Nephron progenitor cell (in vitro differentiated cells): ENCODE measurements at regions not wholly inside any gene's neighbourhood (a gene's known extent, or its start where the extent isn't known, plus 50 kb on each side); places are given as distances from the start of the nearest gene placed in this dataset.
"Not testable (repeated sequence)": the region's sequence is repeated elsewhere in the genome, so short reads cannot be mapped to it uniquely, and the experiment has no call there.

Experiments
- DNase-seq: peaks from one replicate; pipeline ENCODE4 v3.0.0; 2021
- H3K27ac Mint-ChIP-seq: 2 replicates; pipeline ENCODE4 v1.8.0; 2021; ENCODE audit warnings: mild to moderate bottlenecking, moderate library complexity, mixed read lengths
- H3K27me3 Mint-ChIP-seq: 2 replicates; pipeline ENCODE4 v1.8.0; 2021; ENCODE audit warnings: mild to moderate bottlenecking, low read depth, mixed read lengths; ENCODE audit not compliant: poor library complexity
- H3K36me3 Mint-ChIP-seq: 2 replicates; pipeline ENCODE4 v1.8.0; 2021; ENCODE audit warnings: low read depth, mixed read lengths
- H3K4me1 Mint-ChIP-seq: 2 replicates; pipeline ENCODE4 v1.8.0; 2021; ENCODE audit warnings: mixed read lengths
- H3K4me3 Mint-ChIP-seq: 2 replicates; pipeline ENCODE4 v1.8.0; 2021; ENCODE audit warnings: mild to moderate bottlenecking, moderate library complexity, mixed read lengths
- H3K9me3 Mint-ChIP-seq: 2 replicates; pipeline ENCODE4 v1.8.0; 2021; ENCODE audit warnings: mild to moderate bottlenecking, moderate library complexity, mixed read lengths
- TF ChIP-seq, protein P1 (sequence below): fragments of 200-600 bp; sonication (generic); IDR thresholded peaks from 2 replicates; pipeline ENCODE4 v1.5.0; 2021; ENCODE audit warnings: antibody characterized with exemption

DNA sequence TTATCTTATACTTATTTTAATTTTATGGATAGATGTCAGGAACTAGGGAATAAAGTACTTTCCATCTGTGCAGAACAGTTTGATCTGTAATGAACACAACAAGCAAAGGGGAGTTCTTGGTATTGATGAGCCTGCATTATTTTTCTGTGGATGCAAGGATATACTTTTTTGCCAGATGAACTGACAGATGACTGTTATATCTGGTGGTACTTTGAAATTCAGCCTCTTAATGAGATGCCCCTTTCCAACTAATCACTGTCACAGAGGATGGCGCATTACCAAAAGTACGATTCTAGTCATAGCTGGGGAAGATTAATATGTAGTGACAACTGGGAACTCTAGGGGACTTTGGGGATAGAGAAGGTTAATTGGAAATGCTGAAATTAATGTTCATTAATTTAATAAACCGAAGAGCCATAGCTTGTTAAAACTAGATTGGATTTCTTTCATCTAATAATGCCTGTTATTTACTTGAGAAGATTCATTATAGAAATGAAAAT, 603.4 kb upstream of the CNTN5 start:
- TF ChIP-seq, protein P1, sequence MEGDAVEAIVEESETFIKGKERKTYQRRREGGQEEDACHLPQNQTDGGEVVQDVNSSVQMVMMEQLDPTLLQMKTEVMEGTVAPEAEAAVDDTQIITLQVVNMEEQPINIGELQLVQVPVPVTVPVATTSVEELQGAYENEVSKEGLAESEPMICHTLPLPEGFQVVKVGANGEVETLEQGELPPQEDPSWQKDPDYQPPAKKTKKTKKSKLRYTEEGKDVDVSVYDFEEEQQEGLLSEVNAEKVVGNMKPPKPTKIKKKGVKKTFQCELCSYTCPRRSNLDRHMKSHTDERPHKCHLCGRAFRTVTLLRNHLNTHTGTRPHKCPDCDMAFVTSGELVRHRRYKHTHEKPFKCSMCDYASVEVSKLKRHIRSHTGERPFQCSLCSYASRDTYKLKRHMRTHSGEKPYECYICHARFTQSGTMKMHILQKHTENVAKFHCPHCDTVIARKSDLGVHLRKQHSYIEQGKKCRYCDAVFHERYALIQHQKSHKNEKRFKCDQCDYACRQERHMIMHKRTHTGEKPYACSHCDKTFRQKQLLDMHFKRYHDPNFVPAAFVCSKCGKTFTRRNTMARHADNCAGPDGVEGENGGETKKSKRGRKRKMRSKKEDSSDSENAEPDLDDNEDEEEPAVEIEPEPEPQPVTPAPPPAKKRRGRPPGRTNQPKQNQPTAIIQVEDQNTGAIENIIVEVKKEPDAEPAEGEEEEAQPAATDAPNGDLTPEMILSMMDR: no peak
- Mint-ChIP-seq H3K27me3 (peaks cover 4% of the 10 kb centered on the region), H3K9me3 (peaks cover 6% of the 10 kb centered on the region), H3K4me1 (no peaks in the 10 kb centered on the region), H3K4me3 (no peak overlapping the region), H3K27ac (no peak overlapping the region), H3K36me3 (no peaks in the 10 kb centered on the region)
- DNase-seq: no peak

DNA sequence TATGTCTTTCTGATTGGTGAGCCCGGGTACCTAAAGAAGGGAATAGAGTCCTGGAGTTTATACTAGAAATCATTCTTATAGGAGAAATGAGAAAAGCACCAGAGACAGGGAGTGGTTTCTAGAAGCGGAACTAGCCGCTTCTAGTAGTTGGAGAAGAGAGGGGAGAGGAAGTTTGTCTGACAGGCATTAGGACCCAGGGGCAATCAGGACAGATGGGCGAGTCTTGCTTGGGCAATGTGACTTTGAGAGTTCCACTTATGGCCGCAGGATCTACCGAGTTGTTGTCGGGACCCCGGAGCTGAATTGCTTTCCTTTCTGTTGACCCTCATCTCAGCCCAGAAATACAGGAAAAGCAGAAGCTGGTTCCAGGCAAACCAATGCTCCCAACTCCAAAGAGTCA, 596.8 kb upstream of the CNTN5 start:
- no peaks in the 10 kb centered on the region for H3K4me1 Mint-ChIP-seq
- H3K36me3 Mint-ChIP-seq: no peaks in the 10 kb centered on the region
- no peak for DNase-seq
- peaks cover 34% of the 10 kb centered on the region for H3K9me3 Mint-ChIP-seq
- H3K27me3 Mint-ChIP-seq: peaks cover 4% of the 10 kb centered on the region
- no peak overlapping the region for H3K27ac Mint-ChIP-seq
- TF ChIP-seq, protein P1: no peak
- H3K4me3 Mint-ChIP-seq: no peak overlapping the region

DNA sequence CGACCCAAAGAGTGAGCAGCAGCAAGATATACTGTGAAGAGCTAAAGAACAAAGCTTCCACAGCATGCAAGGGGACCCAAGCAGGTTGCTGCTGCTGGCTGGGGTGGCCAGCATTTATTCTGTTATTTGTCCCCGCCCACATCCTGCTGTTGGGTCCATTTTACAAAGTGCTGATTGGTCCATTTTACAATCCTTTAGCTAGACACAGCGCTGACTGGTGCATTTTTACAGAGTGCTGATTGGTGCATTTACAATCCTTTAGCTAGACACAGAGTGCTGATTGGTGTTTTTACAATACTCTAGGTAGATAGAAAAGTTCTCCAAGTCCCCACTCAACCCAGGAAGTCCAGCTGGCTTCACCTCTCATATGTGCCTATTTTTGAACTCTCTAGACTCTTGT, 596.0 kb upstream of the CNTN5 start:
- H3K4me1 Mint-ChIP-seq, H3K36me3 Mint-ChIP-seq, DNase-seq, H3K4me3 Mint-ChIP-seq, H3K27ac Mint-ChIP-seq, H3K27me3 Mint-ChIP-seq: not testable (repeated sequence)
- H3K9me3 Mint-ChIP-seq: peaks cover 35% of the 10 kb centered on the region

DNA sequence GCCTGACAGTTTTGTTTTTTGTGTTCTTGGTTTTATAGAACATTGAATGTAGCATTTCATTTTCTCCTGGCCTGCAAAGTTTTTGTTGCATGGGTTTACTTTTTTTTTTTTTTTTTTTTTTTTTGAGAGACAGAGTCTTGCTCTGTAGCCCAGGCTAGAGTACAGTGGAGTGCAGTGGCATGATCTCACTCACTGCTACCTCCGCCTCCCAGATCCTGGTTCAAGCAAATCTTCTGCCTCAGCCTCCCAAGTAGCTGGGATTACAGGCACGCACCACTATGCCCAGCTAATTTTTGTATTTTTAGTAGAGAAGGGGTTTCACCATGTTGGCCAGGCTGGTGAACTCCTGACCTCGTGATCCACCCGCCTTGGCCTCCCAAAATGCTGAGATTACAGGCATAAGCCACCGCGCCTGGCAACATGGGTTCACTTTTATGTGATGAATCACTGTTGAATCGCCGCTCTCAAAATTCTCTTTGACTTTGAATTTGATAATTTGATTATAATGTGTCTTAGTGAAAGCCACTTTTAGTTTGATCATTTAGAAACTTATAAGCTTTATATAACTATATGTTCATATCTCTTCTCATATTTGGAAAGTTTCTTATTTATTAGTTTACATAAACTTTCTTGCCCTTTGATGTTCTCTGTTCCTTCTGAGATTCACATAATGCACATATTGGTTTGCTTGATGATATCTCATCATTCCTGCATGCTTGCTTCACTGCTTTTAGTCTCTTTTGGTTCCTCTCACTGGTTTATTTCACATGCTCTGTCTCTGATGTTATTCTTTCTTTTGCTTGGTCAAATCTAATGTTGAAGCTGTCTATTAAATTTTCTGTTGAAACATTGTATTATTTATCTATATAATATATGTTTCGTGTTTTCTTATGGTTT, 589.0 kb upstream of the CNTN5 start:
- TF ChIP-seq, protein P1: no peak
- Mint-ChIP-seq H3K27me3 (no peaks in the 10 kb centered on the region), H3K9me3 (peaks cover 33% of the 10 kb centered on the region), H3K4me1 (no peaks in the 10 kb centered on the region), H3K4me3 (no peak overlapping the region), H3K36me3 (no peaks in the 10 kb centered on the region), H3K27ac (no peak overlapping the region)
- DNase-seq: no peak

DNA sequence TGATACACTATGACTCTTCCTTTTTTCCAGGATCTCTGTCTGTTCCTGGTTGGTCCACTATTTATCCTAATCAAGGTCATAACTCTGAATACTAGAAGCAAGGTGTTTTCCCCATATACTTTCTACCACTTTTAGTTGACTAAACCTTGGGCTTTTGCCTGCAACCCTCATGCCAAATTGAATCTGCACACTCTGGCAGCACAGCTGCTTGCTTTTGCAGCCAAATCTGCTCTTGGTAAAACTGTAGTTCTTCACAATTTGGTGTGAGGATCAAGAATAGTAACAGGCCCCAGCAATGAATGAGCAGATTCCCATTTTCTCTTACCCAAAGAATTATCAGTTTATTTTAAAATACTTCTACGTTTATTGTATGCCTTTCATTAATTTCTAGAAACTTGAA, 586.5 kb upstream of the CNTN5 start:
- no peak overlapping the region for H3K27ac Mint-ChIP-seq
- peaks cover 15% of the 10 kb centered on the region for H3K9me3 Mint-ChIP-seq
- no peak for DNase-seq
- H3K36me3 Mint-ChIP-seq: no peaks in the 10 kb centered on the region
- TF ChIP-seq, protein P1: no peak
- no peaks in the 10 kb centered on the region for H3K27me3 Mint-ChIP-seq
- no peaks in the 10 kb centered on the region for H3K4me1 Mint-ChIP-seq
- no peak overlapping the region for H3K4me3 Mint-ChIP-seq

DNA sequence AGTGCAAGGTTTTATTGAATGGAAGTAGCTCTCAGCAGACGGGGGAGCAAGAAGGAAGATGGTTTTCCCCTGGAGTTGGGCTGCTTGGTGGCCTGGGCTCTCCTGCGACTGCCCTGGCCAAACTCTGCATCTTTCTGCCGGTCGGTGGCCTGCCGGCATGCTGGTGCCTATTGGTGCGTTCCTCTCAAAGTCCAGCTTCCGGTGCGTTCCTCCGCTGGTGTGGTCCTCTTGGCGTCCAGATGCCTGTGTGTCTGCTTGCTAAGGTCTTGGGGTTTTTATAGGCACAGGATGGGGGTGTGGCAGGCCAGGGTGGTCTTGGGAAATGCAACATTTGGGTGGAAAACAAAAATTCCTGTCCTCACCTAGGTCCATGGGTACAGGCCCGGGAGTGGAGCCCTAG, 567.4 kb upstream of the CNTN5 start:
- H3K9me3 Mint-ChIP-seq: no peaks in the 10 kb centered on the region
- peaks cover 5% of the 10 kb centered on the region for H3K4me1 Mint-ChIP-seq
- TF ChIP-seq, protein P1: no peak
- no peak overlapping the region for H3K4me3 Mint-ChIP-seq
- DNase-seq: no peak
- no peak overlapping the region for H3K27ac Mint-ChIP-seq
- H3K36me3 Mint-ChIP-seq: no peaks in the 10 kb centered on the region
- peaks cover 3% of the 10 kb centered on the region for H3K27me3 Mint-ChIP-seq
